Lung (tissue), 11 donors: ENCODE measurements at regions not wholly inside any gene's neighbourhood (a gene's known extent, or its start where the extent isn't known, plus 50 kb on each side); places are given as distances from the start of the nearest gene placed in this dataset.

ENCODE experiments used
- ATAC-seq: fragments of 200-7000 bp; cut with Tn5 transposase; one replicate; pipeline ENCODE4 v1.9.1; 2020; ENCODE audit warnings: moderate number of reproducible peaks; ENCODE audit not compliant: insufficient read depth, low FRiP score
- DNase-seq, 3 donors: peaks; one replicate each; pipeline ENCODE4 v3.0.0-alpha.2; 2013 to 2017
- H3K27ac ChIP-seq, 2 donors: one replicate each; pipeline ENCODE4 v1.5.1; 2013; ENCODE audit warnings: mild to moderate bottlenecking in 2 of 2, moderate library complexity in 2 of 2, control low read depth in 1 of 2, inconsistent platforms in 1 of 2, low read depth in 1 of 2, low read length in 1 of 2
- H3K27me3 ChIP-seq, 3 donors: one replicate each; pipeline ENCODE4 v1.5.1; 2013; ENCODE audit warnings: low read length in 2 of 3; ENCODE audit not compliant: control insufficient read depth in 3 of 3, insufficient read depth in 3 of 3
- H3K36me3 ChIP-seq, 4 donors: one replicate each; pipeline ENCODE4 v1.5.1; 2013; ENCODE audit warnings: low read length in 4 of 4, mild to moderate bottlenecking in 1 of 4, moderate library complexity in 1 of 4; ENCODE audit not compliant: control insufficient read depth in 4 of 4, insufficient read depth in 4 of 4
- H3K4me1 ChIP-seq, 5 donors: one replicate each; pipeline ENCODE4 v1.5.1; 2013; ENCODE audit warnings: low read length in 5 of 5, mild to moderate bottlenecking in 2 of 5, moderate library complexity in 1 of 5; ENCODE audit not compliant: control insufficient read depth in 5 of 5, insufficient read depth in 5 of 5
- H3K4me3 ChIP-seq: one replicate; pipeline ENCODE4 v1.5.1; 2013; ENCODE audit warnings: mild to moderate bottlenecking, control low read depth, moderate library complexity
- H3K9ac ChIP-seq, 2 donors: one replicate each; pipeline ENCODE4 v1.5.1; 2013; ENCODE audit warnings: low read length in 2 of 2, control low read depth in 1 of 2; ENCODE audit not compliant: insufficient read depth in 1 of 2
- H3K9me3 ChIP-seq, 4 donors: one replicate each; pipeline ENCODE4 v1.5.1; 2013; ENCODE audit warnings: low read length in 3 of 4, mild to moderate bottlenecking in 1 of 4, moderate library complexity in 1 of 4; ENCODE audit not compliant: control insufficient read depth in 4 of 4, insufficient read depth in 3 of 4
- WGBS, 2 donors: extraction: QIAGEN DNeasy Blood & Tissue Kit; methylation state at CpG; one replicate each; pipeline ENCODE4 v1.1.7; 2013; 5-methylcytosine and 5-hydroxymethylcytosine counted together
- TF ChIP-seq, protein P1 (sequence below): IDR thresholded peaks from 2 replicates; pipeline ENCODE4 v1.5.1; 2012; ENCODE audit warnings: mild to moderate bottlenecking; ENCODE audit errors: control extremely low read depth, extremely low read depth
- donor health status: control.
- donor health status: control.
- donor health status: Bipolar disorder and iron deficiency.
- donor health status: healthy.
- donor health status: DM: yes; HTN: yes; CAD: no.

GRCh38 chr20:57112448-57112847 is 154.0 kb downstream of the BMP7 start:
- Histone ChIP-seq H3K27ac (no peak overlapping the region), H3K4me1 (peaks cover 0 to 11% (median 7%) of the 10 kb centered on the region in 5 donors), H3K36me3 (no peaks in the 10 kb centered on the region), H3K4me3 (no peak overlapping the region), H3K27me3 (no peaks in the 10 kb centered on the region), H3K9me3 (peaks cover 0 to 2% (median 0%) of the 10 kb centered on the region in 4 donors), H3K9ac (no peak overlapping the region)
- whole genome bisulfite sequencing, 2 donors, result 65 to 74% methylated on average over 8 of the region's 8 CpGs
- TF ChIP-seq, protein P1, sequence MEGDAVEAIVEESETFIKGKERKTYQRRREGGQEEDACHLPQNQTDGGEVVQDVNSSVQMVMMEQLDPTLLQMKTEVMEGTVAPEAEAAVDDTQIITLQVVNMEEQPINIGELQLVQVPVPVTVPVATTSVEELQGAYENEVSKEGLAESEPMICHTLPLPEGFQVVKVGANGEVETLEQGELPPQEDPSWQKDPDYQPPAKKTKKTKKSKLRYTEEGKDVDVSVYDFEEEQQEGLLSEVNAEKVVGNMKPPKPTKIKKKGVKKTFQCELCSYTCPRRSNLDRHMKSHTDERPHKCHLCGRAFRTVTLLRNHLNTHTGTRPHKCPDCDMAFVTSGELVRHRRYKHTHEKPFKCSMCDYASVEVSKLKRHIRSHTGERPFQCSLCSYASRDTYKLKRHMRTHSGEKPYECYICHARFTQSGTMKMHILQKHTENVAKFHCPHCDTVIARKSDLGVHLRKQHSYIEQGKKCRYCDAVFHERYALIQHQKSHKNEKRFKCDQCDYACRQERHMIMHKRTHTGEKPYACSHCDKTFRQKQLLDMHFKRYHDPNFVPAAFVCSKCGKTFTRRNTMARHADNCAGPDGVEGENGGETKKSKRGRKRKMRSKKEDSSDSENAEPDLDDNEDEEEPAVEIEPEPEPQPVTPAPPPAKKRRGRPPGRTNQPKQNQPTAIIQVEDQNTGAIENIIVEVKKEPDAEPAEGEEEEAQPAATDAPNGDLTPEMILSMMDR, result no peak
- ATAC-seq, result no peak
- DNase-seq, result no peak

- TF ChIP-seq, protein P1, result no peak
- Histone ChIP-seq H3K27me3 (no peaks in the 10 kb centered on the region), H3K36me3 (no peaks in the 10 kb centered on the region), H3K27ac (no peak overlapping the region), H3K9ac (no peak overlapping the region), H3K4me3 (no peak overlapping the region), H3K9me3 (peaks cover 0 to 2% (median 0%) of the 10 kb centered on the region in 4 donors), H3K4me1 (peaks cover 0 to 2% (median 0%) of the 10 kb centered on the region in 5 donors)
- no peak for DNase-seq
- 55 to 65% methylated on average over 8 of the region's 8 CpGs for WGBS, 2 donors
- ATAC-seq, result no peak
Measured at GRCh38 chr20:57114290-57115005, 152.0 kb downstream of the BMP7 start.

DNA sequence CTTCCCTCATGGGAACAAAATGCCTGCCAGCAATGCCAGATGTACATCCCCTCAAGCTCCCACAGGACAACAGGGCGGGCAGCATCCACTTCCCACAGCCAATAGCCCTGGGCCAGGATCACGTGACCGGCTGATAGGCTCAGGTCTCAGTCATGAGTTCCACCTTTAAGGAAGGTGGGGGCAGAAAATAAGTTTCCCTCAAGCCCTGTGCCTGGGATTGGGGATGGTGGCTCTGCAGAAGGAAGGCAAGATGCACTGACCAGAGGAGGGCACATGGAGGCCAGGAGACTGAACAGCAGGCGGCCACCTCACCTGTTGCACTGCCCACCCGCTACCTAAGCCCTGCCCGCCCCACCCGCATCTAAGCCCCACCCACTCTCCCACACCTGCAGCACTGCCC is 149.1 kb downstream of the BMP7 start:
- ATAC-seq (no peak), DNase-seq (no peak)
- Histone ChIP-seq H3K9ac (no peak overlapping the region), H3K27ac (no peak overlapping the region), H3K27me3 (no peaks in the 10 kb centered on the region), H3K9me3 (peaks cover 0 to 2% (median 0%) of the 10 kb centered on the region in 4 donors), H3K4me3 (no peak overlapping the region), H3K36me3 (no peaks in the 10 kb centered on the region), H3K4me1 (no peaks in the 10 kb centered on the region)
- WGBS, 2 donors, result 90 to 94% methylated on average over 7 of the region's 7 CpGs
- TF ChIP-seq, protein P1, result no peak
